GM18907 (cell line): ENCODE measurements at regions not wholly inside any gene's neighbourhood (a gene's known extent, or its start where the extent isn't known, plus 50 kb on each side); places are given as distances from the start of the nearest gene placed in this dataset.

Experiments used
- ATAC-seq: cut with Tn5 transposase; IDR thresholded peaks from one replicate; pipeline ENCODE4 v1.9.1; 2021; ENCODE audit warnings: mild to moderate bottlenecking, moderate library complexity; ENCODE audit not compliant: unreplicated experiment

- no peak for ATAC-seq
These were observed 60.1 kb downstream of the NABP1 start for GRCh38 chr2:191738003-191738402.

- ATAC-seq: no peak
These were observed 60.7 kb downstream of the NABP1 start for GRCh38 chr2:191738667-191739066.

- ATAC-seq: no peak
These were observed 61.3 kb downstream of the NABP1 start for GRCh38 chr2:191739194-191739593.

- peak; percentile 97 for ATAC-seq
These were observed 62.1 kb downstream of the NABP1 start for GRCh38 chr2:191740016-191740419.

GRCh38 chr2:191740759-191741158 is 62.8 kb downstream of the NABP1 start:
- no peak for ATAC-seq

GRCh38 chr2:191746346-191747169 is 68.6 kb downstream of the NABP1 start:
- ATAC-seq: no peak

- ATAC-seq: no peak
These were observed 69.2 kb downstream of the NABP1 start for GRCh38 chr2:191747170-191747530.

- peak; percentile 54 for ATAC-seq
These were observed 70.1 kb downstream of the NABP1 start for GRCh38 chr2:191748059-191748461.

GRCh38 chr2:191748528-191749180 is 70.7 kb downstream of the NABP1 start:
- peak; percentile 88 for ATAC-seq

- ATAC-seq: peak; percentile 4
These were observed 71.2 kb downstream of the NABP1 start for GRCh38 chr2:191749181-191749540.

GRCh38 chr2:191754103-191754502 is 76.2 kb downstream of the NABP1 start:
- ATAC-seq: no peak

- no peak for ATAC-seq
These were observed 78.8 kb downstream of the NABP1 start for GRCh38 chr2:191756761-191757160.

- no peak for ATAC-seq
These were observed 79.3 kb downstream of the NABP1 start for GRCh38 chr2:191757208-191757607.

- ATAC-seq: peak; percentile 100
These were observed 80.9 kb downstream of the NABP1 start for GRCh38 chr2:191758518-191759507.

GRCh38 chr2:191759680-191760079 is 81.7 kb downstream of the NABP1 start:
- ATAC-seq: no peak

- no peak for ATAC-seq
These were observed 82.8 kb downstream of the NABP1 start for GRCh38 chr2:191760655-191761262.

GRCh38 chr2:191773136-191773535 is 73.8 kb downstream of the CAVIN2 start:
- ATAC-seq: no peak

GRCh38 chr2:191777351-191777750 is 69.5 kb downstream of the CAVIN2 start:
- ATAC-seq: no peak

GRCh38 chr2:191778041-191778440 is 68.8 kb downstream of the CAVIN2 start:
- ATAC-seq: no peak

GRCh38 chr2:191782351-191782750 is 64.5 kb downstream of the CAVIN2 start:
- ATAC-seq: no peak

GRCh38 chr2:191783416-191783815 is 63.5 kb downstream of the CAVIN2 start:
- ATAC-seq: no peak
